Osteocyte (in vitro differentiated cells): ENCODE measurements at regions not wholly inside any gene's neighbourhood (a gene's known extent, or its start where the extent isn't known, plus 50 kb on each side); places are given as distances from the start of the nearest gene placed in this dataset.

ENCODE experiments used
- DNase-seq: peaks from one replicate; pipeline ENCODE4 v3.0.0; 2021; ENCODE audit warnings: mixed read lengths; ENCODE audit not compliant: unreplicated experiment; ENCODE audit errors: extremely low spot score
- H3K27ac Mint-ChIP-seq: one replicate; pipeline ENCODE4 v1.8.0; 2021; ENCODE audit warnings: mild to moderate bottlenecking, mixed read lengths; ENCODE audit not compliant: unreplicated experiment
- H3K27me3 Mint-ChIP-seq: one replicate; pipeline ENCODE4 v1.8.0; 2021; ENCODE audit warnings: mixed read lengths; ENCODE audit not compliant: unreplicated experiment
- H3K36me3 Mint-ChIP-seq: one replicate; pipeline ENCODE4 v1.8.0; 2021; ENCODE audit warnings: mixed read lengths; ENCODE audit not compliant: unreplicated experiment
- H3K4me1 Mint-ChIP-seq: one replicate; pipeline ENCODE4 v1.8.0; 2021; ENCODE audit warnings: mixed read lengths; ENCODE audit not compliant: unreplicated experiment
- H3K4me3 Mint-ChIP-seq: one replicate; pipeline ENCODE4 v1.8.0; 2021; ENCODE audit warnings: mild to moderate bottlenecking, moderate library complexity, mixed read lengths; ENCODE audit not compliant: unreplicated experiment
- H3K9me3 Mint-ChIP-seq: one replicate; pipeline ENCODE4 v1.8.0; 2021; ENCODE audit warnings: mixed read lengths; ENCODE audit not compliant: unreplicated experiment
- CTCF ChIP-seq: fragments of 200-600 bp; sonication (generic); IDR thresholded peaks from 2 replicates; pipeline ENCODE4 v1.5.0; 2021; ENCODE audit warnings: antibody characterized with exemption, mild to moderate bottlenecking, moderate library complexity

DNA sequence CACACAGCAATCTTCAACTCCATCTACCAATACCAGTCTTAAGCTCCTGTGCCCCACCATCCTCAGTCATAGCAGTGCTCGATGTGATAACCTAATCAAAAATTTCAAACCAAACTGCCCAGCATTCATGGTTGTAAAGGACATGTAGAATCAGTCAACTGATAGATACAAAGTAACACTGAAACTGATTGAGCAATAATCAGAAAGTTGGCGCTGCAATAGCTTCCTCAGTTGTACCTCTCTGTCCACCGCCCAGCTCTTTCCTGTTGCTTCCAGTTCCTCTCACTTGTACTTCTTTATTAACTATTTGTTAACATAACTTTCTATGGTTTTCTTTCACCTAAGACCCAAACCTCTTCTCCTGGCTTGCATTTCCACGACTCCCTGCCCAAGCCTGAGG is 745.7 kb downstream of the PDCD6IP start:
- Mint-ChIP-seq H3K4me3 (no peak overlapping the region), H3K9me3 (peaks cover 4% of the 10 kb centered on the region), H3K27ac (no peak overlapping the region)

GRCh38 chr3:34547297-34547920 is 749.0 kb downstream of the PDCD6IP start:
- Mint-ChIP-seq H3K4me1 (no peaks in the 10 kb centered on the region), H3K27me3 (no peaks in the 10 kb centered on the region), H3K9me3 (no peaks in the 10 kb centered on the region), H3K4me3 (no peak overlapping the region), H3K36me3 (peaks cover 19% of the 10 kb centered on the region), H3K27ac (no peak overlapping the region)
- no peak for DNase-seq
- no peak for TF ChIP-seq CTCF

More for the DNA sequence above, 745.7 kb downstream of the PDCD6IP start:
- peaks cover 12% of the 10 kb centered on the region for H3K36me3 Mint-ChIP-seq
- DNase-seq = no peak
- peaks cover 2% of the 10 kb centered on the region for H3K27me3 Mint-ChIP-seq
- peaks cover 6% of the 10 kb centered on the region for H3K4me1 Mint-ChIP-seq
- no peak for TF ChIP-seq CTCF

DNA sequence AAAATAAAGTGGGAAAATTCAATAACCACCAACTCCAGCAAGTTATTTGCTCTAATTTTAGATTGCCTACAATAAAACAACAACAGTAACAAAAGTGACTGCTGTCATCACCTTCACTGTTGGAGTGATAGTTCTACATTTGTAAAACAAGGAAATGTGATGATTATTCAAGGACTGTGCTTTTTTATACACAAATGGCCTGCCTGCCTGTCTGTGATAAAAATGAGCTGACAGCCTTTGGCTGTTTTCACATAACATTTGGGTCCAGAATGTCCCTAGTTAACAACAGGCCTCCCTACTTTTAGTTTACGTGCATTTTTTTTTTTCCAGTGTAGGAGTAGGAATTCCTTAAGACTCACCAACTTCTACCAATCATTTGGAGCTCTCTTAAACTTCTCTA is 768.8 kb downstream of the PDCD6IP start:
- peaks cover 29% of the 10 kb centered on the region for H3K36me3 Mint-ChIP-seq
- DNase-seq = no peak
- H3K9me3 Mint-ChIP-seq = peaks cover 23% of the 10 kb centered on the region
- H3K4me3 Mint-ChIP-seq = no peak overlapping the region
- TF ChIP-seq CTCF = no peak
- no peaks in the 10 kb centered on the region for H3K27me3 Mint-ChIP-seq
- H3K4me1 Mint-ChIP-seq = no peaks in the 10 kb centered on the region
- no peak overlapping the region for H3K27ac Mint-ChIP-seq

- DNase-seq = no peak
- Mint-ChIP-seq H3K36me3 (peaks cover 24% of the 10 kb centered on the region), H3K27me3 (no peaks in the 10 kb centered on the region), H3K27ac (no peak overlapping the region), H3K9me3 (peaks cover 16% of the 10 kb centered on the region), H3K4me3 (no peak overlapping the region), H3K4me1 (no peaks in the 10 kb centered on the region)
- TF ChIP-seq CTCF = no peak
Observed at GRCh38 chr3:34568766-34569165, 770.3 kb downstream of the PDCD6IP start.

DNA sequence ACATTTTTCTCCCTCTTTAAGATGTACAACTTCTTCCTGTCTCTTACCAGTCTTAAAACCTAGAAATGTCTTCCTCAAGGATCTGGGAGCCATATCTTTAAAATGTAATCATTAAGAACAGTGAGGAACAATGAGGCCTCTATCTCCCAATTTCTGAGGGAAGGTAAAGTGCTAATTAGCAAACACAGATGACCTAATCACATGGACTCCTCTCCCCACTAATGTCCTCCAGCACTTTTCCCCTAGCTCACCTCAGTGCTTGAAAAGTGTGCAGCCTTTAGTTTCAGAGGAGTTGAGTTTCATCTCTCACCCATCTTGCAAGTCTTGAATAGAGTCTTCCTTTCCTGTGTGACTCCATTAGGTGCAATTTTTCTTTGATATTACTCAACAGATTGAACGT is 771.0 kb downstream of the PDCD6IP start:
- Mint-ChIP-seq H3K9me3 (peaks cover 16% of the 10 kb centered on the region), H3K36me3 (peaks cover 21% of the 10 kb centered on the region), H3K27me3 (peaks cover 1% of the 10 kb centered on the region), H3K4me1 (no peaks in the 10 kb centered on the region), H3K27ac (no peak overlapping the region), H3K4me3 (no peak overlapping the region)
- no peak for TF ChIP-seq CTCF
- no peak for DNase-seq
